Tibial nerve (tissue), 4 donors: ENCODE measurements at regions not wholly inside any gene's neighbourhood (a gene's known extent, or its start where the extent isn't known, plus 50 kb on each side); places are given as distances from the start of the nearest gene placed in this dataset.

Experiments used
- EP300 ChIP-seq, 2 donors: sonication (generic); formaldehyde crosslinking; IDR thresholded peaks; one replicate each; pipeline ENCODE4 v1.6.1; 2017; ENCODE audit warnings: antibody characterized with exemption in 2 of 2, mild to moderate bottlenecking in 1 of 2
- POLR2A ChIP-seq, 2 donors: fragments of 450-650 bp; IDR thresholded peaks; one replicate each; pipeline ENCODE4 v1.6.1; 2017; ENCODE audit warnings: antibody characterized with exemption in 2 of 2, mild to moderate bottlenecking in 2 of 2, moderate library complexity in 2 of 2
- TF ChIP-seq, protein P1 (sequence below), 5 experiments: fragments of 200-600 bp in 3 of 5; fragments of 450-650 bp in 2 of 5; sonication (generic) in 3 of 5; IDR thresholded peaks; one replicate each; pipeline ENCODE4 v1.5.1; 2016 to 2019; ENCODE audit warnings: antibody characterized with exemption in 5 of 5, mild to moderate bottlenecking in 3 of 5, moderate library complexity in 2 of 5

GRCh38 chr7:115387137-115387536 lies 465.2 kb downstream of the MDFIC start:
- TF ChIP-seq POLR2A (IDR thresholded peaks at IDR 0.05), result no peak
- TF ChIP-seq, protein P1, sequence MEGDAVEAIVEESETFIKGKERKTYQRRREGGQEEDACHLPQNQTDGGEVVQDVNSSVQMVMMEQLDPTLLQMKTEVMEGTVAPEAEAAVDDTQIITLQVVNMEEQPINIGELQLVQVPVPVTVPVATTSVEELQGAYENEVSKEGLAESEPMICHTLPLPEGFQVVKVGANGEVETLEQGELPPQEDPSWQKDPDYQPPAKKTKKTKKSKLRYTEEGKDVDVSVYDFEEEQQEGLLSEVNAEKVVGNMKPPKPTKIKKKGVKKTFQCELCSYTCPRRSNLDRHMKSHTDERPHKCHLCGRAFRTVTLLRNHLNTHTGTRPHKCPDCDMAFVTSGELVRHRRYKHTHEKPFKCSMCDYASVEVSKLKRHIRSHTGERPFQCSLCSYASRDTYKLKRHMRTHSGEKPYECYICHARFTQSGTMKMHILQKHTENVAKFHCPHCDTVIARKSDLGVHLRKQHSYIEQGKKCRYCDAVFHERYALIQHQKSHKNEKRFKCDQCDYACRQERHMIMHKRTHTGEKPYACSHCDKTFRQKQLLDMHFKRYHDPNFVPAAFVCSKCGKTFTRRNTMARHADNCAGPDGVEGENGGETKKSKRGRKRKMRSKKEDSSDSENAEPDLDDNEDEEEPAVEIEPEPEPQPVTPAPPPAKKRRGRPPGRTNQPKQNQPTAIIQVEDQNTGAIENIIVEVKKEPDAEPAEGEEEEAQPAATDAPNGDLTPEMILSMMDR (IDR thresholded peaks at IDR 0.05), result no peak
- no peak for TF ChIP-seq EP300 (IDR thresholded peaks at IDR 0.05)
